ENCODE measurements at regions not wholly inside any gene's neighbourhood (a gene's known extent, or its start where the extent isn't known, plus 50 kb on each side); places are given as distances from the start of the nearest gene placed in this dataset.

- ChIA-PET CTCF (no interaction called here), POLR2A (no interaction called here)
- H3K4me3 Mint-ChIP-seq (ENCODE audit: unreplicated experiment) = no peak overlapping the region
- no peak overlapping the region for H3K27ac Mint-ChIP-seq (ENCODE audit: unreplicated experiment)
- Histone ChIP-seq H3K4me1 (no peaks in the 10 kb centered on the region), H3K27me3 (replicated peaks; ENCODE audit: control insufficient read depth, insufficient read depth, low read length) (no peaks in the 10 kb centered on the region), H3K9me3 (no peaks in the 10 kb centered on the region; the same call in 1 of the 2 replicates), H3K36me3 (ENCODE audit: control insufficient read depth, insufficient read depth, low read length) (no peaks in the 10 kb centered on the region), H3K4me3 (ENCODE audit: low read depth, low read length) (no peak overlapping the region)
- DNase-seq = no peak
- H3K4me1 Mint-ChIP-seq (ENCODE audit: low read depth, unreplicated experiment) = no peaks in the 10 kb centered on the region
- no peaks in the 10 kb centered on the region for H3K36me3 Mint-ChIP-seq (ENCODE audit: insufficient read depth, unreplicated experiment)
- intact Hi-C loops (cut with micrococcal nuclease; ENCODE audit: unreplicated experiment) = no loop called here
- no TSS peak for BruUV-seq (replicated peaks)
- no peaks in the 10 kb centered on the region for H3K27me3 Mint-ChIP-seq (ENCODE audit: insufficient read depth, unreplicated experiment)
- no peaks in the 10 kb centered on the region for H3K9me3 Mint-ChIP-seq (ENCODE audit: unreplicated experiment)
- TF ChIP-seq CTCF (IDR thresholded peaks at IDR 0.05; ENCODE audit: insufficient read depth in 1 of 2, low read depth in 1 of 2, low read length in 1 of 2, severe bottlenecking in 1 of 2, unreplicated experiment in 1 of 2) = no peak
Measured at GRCh38 chr2:5453220-5454050, 238.7 kb upstream of the SOX11 start.

- Histone ChIP-seq H3K36me3 (ENCODE audit: control insufficient read depth, insufficient read depth, low read length) (no peaks in the 10 kb centered on the region), H3K27me3 (replicated peaks; ENCODE audit: control insufficient read depth, insufficient read depth, low read length) (no peaks in the 10 kb centered on the region), H3K4me3 (ENCODE audit: low read depth, low read length) (no peak overlapping the region), H3K4me1 (no peaks in the 10 kb centered on the region), H3K9me3 (no peaks in the 10 kb centered on the region; the same call in 1 of the 2 replicates)
- BruUV-seq (replicated peaks) = no TSS peak
- intact Hi-C loops (cut with micrococcal nuclease; ENCODE audit: unreplicated experiment) = no loop called here
- Mint-ChIP-seq H3K9me3 (ENCODE audit: unreplicated experiment) (no peaks in the 10 kb centered on the region), H3K4me3 (ENCODE audit: unreplicated experiment) (no peak overlapping the region), H3K4me1 (ENCODE audit: low read depth, unreplicated experiment) (no peaks in the 10 kb centered on the region), H3K36me3 (ENCODE audit: insufficient read depth, unreplicated experiment) (no peaks in the 10 kb centered on the region), H3K27ac (ENCODE audit: unreplicated experiment) (no peak overlapping the region), H3K27me3 (ENCODE audit: insufficient read depth, unreplicated experiment) (no peaks in the 10 kb centered on the region)
- CTCF ChIA-PET = no interaction called here
- TF ChIP-seq CTCF (IDR thresholded peaks at IDR 0.05; ENCODE audit: insufficient read depth in 1 of 2, low read depth in 1 of 2, low read length in 1 of 2, severe bottlenecking in 1 of 2, unreplicated experiment in 1 of 2) = no peak
- DNase-seq = no peak
- POLR2A ChIA-PET = no interaction called here
Measured at GRCh38 chr2:5454051-5454390, 238.2 kb upstream of the SOX11 start.

GRCh38 chr2:5459041-5459440, 233.1 kb upstream of the SOX11 start:
- H3K27ac Mint-ChIP-seq (ENCODE audit: unreplicated experiment) = no peak overlapping the region
- Histone ChIP-seq H3K36me3 (ENCODE audit: control insufficient read depth, insufficient read depth, low read length) (no peaks in the 10 kb centered on the region), H3K27me3 (replicated peaks; ENCODE audit: control insufficient read depth, insufficient read depth, low read length) (no peaks in the 10 kb centered on the region), H3K4me1 (no peaks in the 10 kb centered on the region), H3K9me3 (no peaks in the 10 kb centered on the region; the same call in 1 of the 2 replicates), H3K4me3 (ENCODE audit: low read depth, low read length) (no peak overlapping the region)
- no TSS peak for BruUV-seq (replicated peaks)
- H3K4me3 Mint-ChIP-seq (ENCODE audit: unreplicated experiment) = no peak overlapping the region
- intact Hi-C loops (cut with micrococcal nuclease; ENCODE audit: unreplicated experiment) = no loop called here
- H3K27me3 Mint-ChIP-seq (ENCODE audit: insufficient read depth, unreplicated experiment) = no peaks in the 10 kb centered on the region
- no peaks in the 10 kb centered on the region for H3K36me3 Mint-ChIP-seq (ENCODE audit: insufficient read depth, unreplicated experiment)
- no peaks in the 10 kb centered on the region for H3K9me3 Mint-ChIP-seq (ENCODE audit: unreplicated experiment)
- no peaks in the 10 kb centered on the region for H3K4me1 Mint-ChIP-seq (ENCODE audit: low read depth, unreplicated experiment)
- no peak for TF ChIP-seq CTCF (IDR thresholded peaks at IDR 0.05; ENCODE audit: insufficient read depth in 1 of 2, low read depth in 1 of 2, low read length in 1 of 2, severe bottlenecking in 1 of 2, unreplicated experiment in 1 of 2)
- ChIA-PET CTCF (no interaction called here), POLR2A (no interaction called here)
- no peak for DNase-seq

Measured in Caco-2 (cell line).